GM23338 (cell line): ENCODE measurements at regions not wholly inside any gene's neighbourhood (a gene's known extent, or its start where the extent isn't known, plus 50 kb on each side); places are given as distances from the start of the nearest gene placed in this dataset.

ENCODE experiments used
- CTCF ChIP-seq, 2 experiments: fragments of 200-600 bp in 1 of 2; sonication (generic) in 1 of 2; conservative IDR thresholded peaks; 2 replicates each; pipeline versions ENCODE4 v1.5.1 to v1.6.1; 2016 to 2017; ENCODE audit warnings: antibody characterized with exemption in 2 of 2, low read depth in 2 of 2, mild to moderate bottlenecking in 2 of 2, moderate library complexity in 1 of 2
- EZH2 ChIP-seq: fragments of 200-600 bp; sonication (generic); IDR thresholded peaks from one replicate; pipeline ENCODE4 v1.8.0; 2017; ENCODE audit warnings: antibody characterized with exemption, mild to moderate bottlenecking, low read depth; ENCODE audit not compliant: unreplicated experiment
- EZH2phosphoT487 ChIP-seq: fragments of 200-600 bp; sonication (generic); IDR thresholded peaks from one replicate; pipeline ENCODE4 v1.8.1; 2018; ENCODE audit warnings: antibody characterized with exemption; ENCODE audit not compliant: unreplicated experiment
- JUNB ChIP-seq: IDR thresholded peaks from one replicate; pipeline ENCODE4 v1.6.1; 2016; ENCODE audit warnings: antibody characterized with exemption; ENCODE audit not compliant: unreplicated experiment
- POLR2AphosphoS5 ChIP-seq: IDR thresholded peaks from 2 replicates; pipeline ENCODE4 v1.6.1; 2016; ENCODE audit warnings: antibody characterized with exemption, low read depth
- ZNF114 ChIP-seq: fragments of 250-450 bp; sonication (Bioruptor Pico); IDR thresholded peaks from 2 replicates; pipeline ENCODE4 v1.5.0; 2020; ENCODE audit warnings: mild to moderate bottlenecking, moderate library complexity

DNA sequence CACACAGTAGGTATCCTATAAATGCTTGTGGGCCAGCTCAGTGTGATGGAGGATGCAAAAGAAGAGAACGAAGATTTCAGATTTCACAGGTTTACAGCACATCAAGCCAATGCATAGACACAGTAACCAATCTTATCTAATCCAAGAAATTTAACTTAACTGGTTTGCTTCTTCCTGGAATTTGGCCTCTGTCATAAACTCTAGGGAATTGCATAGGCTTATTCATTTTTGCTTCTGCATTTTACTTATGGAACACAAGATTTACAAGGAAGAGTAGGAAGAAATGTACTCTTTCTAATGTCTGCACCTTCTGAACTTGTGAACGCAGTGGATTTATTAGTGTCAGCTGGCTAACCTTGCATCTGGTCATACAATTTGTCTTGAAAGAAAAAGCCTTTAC lies 389.4 kb upstream of the NPVF start:
- TF ChIP-seq CTCF (conservative IDR thresholded peaks at IDR 0.05; ENCODE audit: low read depth in 2 of 2) (no peak), ZNF114 (no peak), POLR2AphosphoS5 (no peak), EZH2 (no peak), EZH2phosphoT487 (no peak), JUNB (no peak)
